ENCODE measurements at regions not wholly inside any gene's neighbourhood (a gene's known extent, or its start where the extent isn't known, plus 50 kb on each side); places are given as distances from the start of the nearest gene placed in this dataset.

DNA sequence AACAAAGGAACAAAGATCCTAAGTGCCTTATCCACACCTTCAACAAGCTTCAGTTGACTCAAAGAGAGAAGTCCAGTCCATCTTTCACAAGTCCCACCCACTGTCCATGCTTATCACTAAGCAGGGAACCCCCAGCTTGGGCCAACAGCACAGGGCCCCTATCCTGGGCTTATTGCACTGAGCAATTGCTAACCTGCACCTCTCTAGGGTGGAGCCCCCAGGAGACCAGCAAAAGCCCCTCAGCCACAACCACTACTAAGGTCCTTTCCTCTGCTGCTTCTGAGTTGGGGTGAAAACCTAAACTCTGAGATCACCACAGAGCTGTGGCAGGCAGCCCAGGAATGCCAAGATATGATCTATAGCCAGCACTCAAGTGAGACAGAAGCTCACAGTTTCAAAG lies 96.7 kb upstream of the PBDC1 start:
- no peaks in the 10 kb centered on the region for H3K27me3 ChIP-seq

DNA sequence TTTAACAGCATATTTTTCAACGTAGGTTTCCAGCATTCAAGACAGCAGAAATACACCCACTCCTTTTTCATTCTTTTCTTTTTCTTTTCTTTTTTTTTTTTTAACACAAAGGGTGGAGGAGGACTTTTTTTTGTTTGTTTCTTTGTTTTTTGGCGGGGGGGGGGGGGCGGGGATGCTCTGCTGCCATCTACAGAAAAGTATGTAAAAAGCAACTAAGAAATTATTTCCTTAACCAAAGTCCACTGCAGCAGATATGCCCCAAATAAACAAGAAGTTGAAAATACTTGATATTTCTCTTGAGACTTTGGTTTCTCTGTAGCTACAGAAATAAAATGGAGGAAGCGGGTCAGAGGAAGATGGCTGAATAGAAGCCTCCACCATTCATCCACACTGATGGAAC lies 63.2 kb upstream of the PBDC1 start:
- Histone ChIP-seq H3K4me3 (ENCODE audit: low read depth, low read length) (no peak overlapping the region), H3K4me1 (no peaks in the 10 kb centered on the region), H3K36me3 (no peaks in the 10 kb centered on the region), H3K9me3 (no peaks in the 10 kb centered on the region), H3K27me3 (no peaks in the 10 kb centered on the region)
- DNase-seq = no peak
- TF ChIP-seq, protein P1, sequence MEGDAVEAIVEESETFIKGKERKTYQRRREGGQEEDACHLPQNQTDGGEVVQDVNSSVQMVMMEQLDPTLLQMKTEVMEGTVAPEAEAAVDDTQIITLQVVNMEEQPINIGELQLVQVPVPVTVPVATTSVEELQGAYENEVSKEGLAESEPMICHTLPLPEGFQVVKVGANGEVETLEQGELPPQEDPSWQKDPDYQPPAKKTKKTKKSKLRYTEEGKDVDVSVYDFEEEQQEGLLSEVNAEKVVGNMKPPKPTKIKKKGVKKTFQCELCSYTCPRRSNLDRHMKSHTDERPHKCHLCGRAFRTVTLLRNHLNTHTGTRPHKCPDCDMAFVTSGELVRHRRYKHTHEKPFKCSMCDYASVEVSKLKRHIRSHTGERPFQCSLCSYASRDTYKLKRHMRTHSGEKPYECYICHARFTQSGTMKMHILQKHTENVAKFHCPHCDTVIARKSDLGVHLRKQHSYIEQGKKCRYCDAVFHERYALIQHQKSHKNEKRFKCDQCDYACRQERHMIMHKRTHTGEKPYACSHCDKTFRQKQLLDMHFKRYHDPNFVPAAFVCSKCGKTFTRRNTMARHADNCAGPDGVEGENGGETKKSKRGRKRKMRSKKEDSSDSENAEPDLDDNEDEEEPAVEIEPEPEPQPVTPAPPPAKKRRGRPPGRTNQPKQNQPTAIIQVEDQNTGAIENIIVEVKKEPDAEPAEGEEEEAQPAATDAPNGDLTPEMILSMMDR (IDR thresholded peaks at IDR 0.05; ENCODE audit: low read depth, low read length) = no peak

More for the DNA sequence above, 96.7 kb upstream of the PBDC1 start:
- Histone ChIP-seq H3K9me3 (no peaks in the 10 kb centered on the region), H3K36me3 (no peaks in the 10 kb centered on the region), H3K4me3 (ENCODE audit: low read depth, low read length) (no peak overlapping the region), H3K4me1 (no peaks in the 10 kb centered on the region)
- TF ChIP-seq, protein P1 (IDR thresholded peaks at IDR 0.05; ENCODE audit: low read depth, low read length) = no peak
- DNase-seq = no peak
